ENCODE measurements at regions not wholly inside any gene's neighbourhood (a gene's known extent, or its start where the extent isn't known, plus 50 kb on each side); places are given as distances from the start of the nearest gene placed in this dataset.

- TF ChIP-seq CTCF (conservative IDR thresholded peaks at IDR 0.05 in 1 of 2, IDR thresholded peaks at IDR 0.05 in 1 of 2; ENCODE audit: extremely low read depth in 1 of 2, insufficient read depth in 1 of 2, low read depth in 1 of 2, low read length in 2 of 2) (no peak), EZH2 (IDR thresholded peaks at IDR 0.05; ENCODE audit: borderline replicate concordance, low read length) (no peak)
Observed at GRCh38 chr6:15937602-15938001, 191.3 kb upstream of the MYLIP start.

All from mammary epithelial cell (primary cell).